Neural cell (in vitro differentiated cells): ENCODE measurements at regions not wholly inside any gene's neighbourhood (a gene's known extent, or its start where the extent isn't known, plus 50 kb on each side); places are given as distances from the start of the nearest gene placed in this dataset.

Experiments used
- H2AFZ ChIP-seq: fragments of 200-600, 300-800 bp; sonication (generic), shearing (Covaris generic); 2 replicates; pipeline ENCODE4 v1.6.0; 2014; ENCODE audit warnings: low read depth, mild to moderate bottlenecking, antibody characterized with exemption, low read length, moderate library complexity
- H3F3A ChIP-seq: fragments of 200-600 bp; shearing (Covaris generic); 2 replicates; pipeline ENCODE4 v1.6.1; 2016; ENCODE audit warnings: mild to moderate bottlenecking, moderate library complexity, mixed read lengths, antibody characterized with exemption, low read length; ENCODE audit not compliant: insufficient read depth, poor library complexity, severe bottlenecking
- H3K27ac ChIP-seq: fragments of 200-600, 300-800 bp; sonication (generic), shearing (Covaris generic); 2 replicates; pipeline ENCODE4 v1.5.1; 2014; ENCODE audit warnings: mild to moderate bottlenecking, low read length, moderate library complexity
- H3K27me3 ChIP-seq: fragments of 300-800, 200-600 bp; sonication (generic), shearing (Covaris generic); 2 replicates; pipeline ENCODE4 v1.6.0; 2014; ENCODE audit warnings: mild to moderate bottlenecking, low read depth, low read length, moderate library complexity; ENCODE audit not compliant: insufficient read depth
- H3K36me3 ChIP-seq: fragments of 300-800, 200-600 bp; sonication (generic), shearing (Covaris generic); 2 replicates; pipeline ENCODE4 v1.5.1; 2014; ENCODE audit warnings: mild to moderate bottlenecking, antibody characterized with exemption, low read length, moderate library complexity; ENCODE audit not compliant: insufficient read depth
- H3K4me2 ChIP-seq: fragments of 300-800, 200-600 bp; sonication (generic), shearing (Covaris generic); 2 replicates; pipeline ENCODE4 v1.6.0; 2014; ENCODE audit warnings: mild to moderate bottlenecking, low read length
- H3K4me3 ChIP-seq: fragments of 300-800, 200-600 bp; sonication (generic), shearing (Covaris generic); 2 replicates; pipeline ENCODE4 v1.5.1; 2014; ENCODE audit warnings: mild to moderate bottlenecking, low read length, moderate library complexity
- H3K79me2 ChIP-seq: fragments of 200-600 bp; shearing (Covaris generic); replicated peaks from 2 replicates; pipeline ENCODE4 v1.6.0; 2014; ENCODE audit warnings: mild to moderate bottlenecking, low read length, moderate library complexity; ENCODE audit not compliant: insufficient read depth
- H3K9ac ChIP-seq: fragments of 300-800, 200-600 bp; sonication (generic), shearing (Covaris generic); 2 replicates; pipeline ENCODE4 v1.6.1; 2016; ENCODE audit warnings: mild to moderate bottlenecking, low read length, mixed read lengths
- H3K9me2 ChIP-seq: fragments of 200-600 bp; shearing (Covaris generic); 2 replicates; pipeline ENCODE4 v1.6.1; 2016; ENCODE audit warnings: mild to moderate bottlenecking, low read length, mixed read lengths; ENCODE audit not compliant: insufficient read depth
- H3K9me3 ChIP-seq: fragments of 200-600, 300-800 bp; sonication (generic), shearing (Covaris generic); 2 replicates; pipeline ENCODE4 v1.6.1; 2016; ENCODE audit warnings: mild to moderate bottlenecking, mixed run types, low read length, moderate library complexity, mixed read lengths
- H4K20me1 ChIP-seq: fragments of 200-600 bp; shearing (Covaris generic); 2 replicates; pipeline ENCODE4 v1.6.1; 2016; ENCODE audit warnings: mild to moderate bottlenecking, mixed run types; ENCODE audit not compliant: insufficient read depth
- EP300 ChIP-seq: fragments of 450-650 bp; conservative IDR thresholded peaks from 2 replicates; pipeline ENCODE4 v1.6.1; 2014; ENCODE audit warnings: antibody characterized with exemption, mild to moderate bottlenecking, moderate library complexity; ENCODE audit not compliant: poor library complexity, severe bottlenecking
- EZH2 ChIP-seq: fragments of 200-600, 300-800 bp; shearing (Covaris generic), sonication (generic); IDR thresholded peaks from 2 replicates; pipeline ENCODE4 v1.6.1; 2014; ENCODE audit warnings: antibody characterized with exemption, low read length, borderline replicate concordance, mild to moderate bottlenecking; ENCODE audit not compliant: insufficient read depth, poor library complexity, severe bottlenecking
- MXI1 ChIP-seq: fragments of 450-650 bp; conservative IDR thresholded peaks from 2 replicates; pipeline ENCODE4 v1.6.1; 2014; ENCODE audit warnings: antibody characterized with exemption, mild to moderate bottlenecking; ENCODE audit not compliant: poor library complexity, severe bottlenecking
- POLR2AphosphoS5 ChIP-seq: IDR thresholded peaks from 2 replicates; pipeline ENCODE4 v1.6.1; 2012
- RAD21 ChIP-seq: fragments of 450-650 bp; conservative IDR thresholded peaks from 2 replicates; pipeline ENCODE4 v1.6.1; 2014; ENCODE audit warnings: antibody characterized with exemption, mild to moderate bottlenecking, moderate library complexity
- REST ChIP-seq: IDR thresholded peaks from 2 replicates; pipeline ENCODE4 v1.6.1; 2012; ENCODE audit warnings: borderline replicate concordance
- SMC3 ChIP-seq: fragments of 450-650 bp; conservative IDR thresholded peaks from 2 replicates; pipeline ENCODE4 v1.6.1; 2014; ENCODE audit warnings: antibody characterized with exemption, mild to moderate bottlenecking, moderate library complexity; ENCODE audit not compliant: poor library complexity
- TAF1 ChIP-seq: IDR thresholded peaks from 2 replicates; pipeline ENCODE4 v1.6.1; 2012; ENCODE audit warnings: low read depth
- TF ChIP-seq, protein P1 (sequence below): fragments of 450-650 bp; IDR thresholded peaks from 2 replicates; pipeline ENCODE4 v1.5.1; 2014; ENCODE audit warnings: antibody characterized with exemption, mild to moderate bottlenecking, moderate library complexity; ENCODE audit not compliant: poor library complexity, severe bottlenecking

GRCh38 chr15:37860896-37861295, 73.5 kb upstream of the TMCO5A start:
- no peaks in the 10 kb centered on the region for H3K36me3 ChIP-seq
- no peak overlapping the region for H3K9ac ChIP-seq
- no peaks in the 10 kb centered on the region for H3K9me2 ChIP-seq
- TF ChIP-seq, protein P1, sequence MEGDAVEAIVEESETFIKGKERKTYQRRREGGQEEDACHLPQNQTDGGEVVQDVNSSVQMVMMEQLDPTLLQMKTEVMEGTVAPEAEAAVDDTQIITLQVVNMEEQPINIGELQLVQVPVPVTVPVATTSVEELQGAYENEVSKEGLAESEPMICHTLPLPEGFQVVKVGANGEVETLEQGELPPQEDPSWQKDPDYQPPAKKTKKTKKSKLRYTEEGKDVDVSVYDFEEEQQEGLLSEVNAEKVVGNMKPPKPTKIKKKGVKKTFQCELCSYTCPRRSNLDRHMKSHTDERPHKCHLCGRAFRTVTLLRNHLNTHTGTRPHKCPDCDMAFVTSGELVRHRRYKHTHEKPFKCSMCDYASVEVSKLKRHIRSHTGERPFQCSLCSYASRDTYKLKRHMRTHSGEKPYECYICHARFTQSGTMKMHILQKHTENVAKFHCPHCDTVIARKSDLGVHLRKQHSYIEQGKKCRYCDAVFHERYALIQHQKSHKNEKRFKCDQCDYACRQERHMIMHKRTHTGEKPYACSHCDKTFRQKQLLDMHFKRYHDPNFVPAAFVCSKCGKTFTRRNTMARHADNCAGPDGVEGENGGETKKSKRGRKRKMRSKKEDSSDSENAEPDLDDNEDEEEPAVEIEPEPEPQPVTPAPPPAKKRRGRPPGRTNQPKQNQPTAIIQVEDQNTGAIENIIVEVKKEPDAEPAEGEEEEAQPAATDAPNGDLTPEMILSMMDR = no peak
- TF ChIP-seq MXI1 = no peak
- no peak for TF ChIP-seq POLR2AphosphoS5
- no peak for TF ChIP-seq TAF1
- TF ChIP-seq EP300 = no peak
- no peak for TF ChIP-seq EZH2
- no peak for TF ChIP-seq RAD21
- no peak for TF ChIP-seq REST
- TF ChIP-seq SMC3 = no peak
- no peaks in the 10 kb centered on the region for H3K9me3 ChIP-seq
- no peak overlapping the region for H3K4me2 ChIP-seq
- no peaks in the 10 kb centered on the region for H3K79me2 ChIP-seq
- H4K20me1 ChIP-seq = no peaks in the 10 kb centered on the region
- no peak overlapping the region for H3K27ac ChIP-seq
- H3K27me3 ChIP-seq = no peaks in the 10 kb centered on the region
- H2AFZ ChIP-seq = no peak overlapping the region
- H3F3A ChIP-seq = no peaks in the 10 kb centered on the region
- H3K4me3 ChIP-seq = no peak overlapping the region

DNA sequence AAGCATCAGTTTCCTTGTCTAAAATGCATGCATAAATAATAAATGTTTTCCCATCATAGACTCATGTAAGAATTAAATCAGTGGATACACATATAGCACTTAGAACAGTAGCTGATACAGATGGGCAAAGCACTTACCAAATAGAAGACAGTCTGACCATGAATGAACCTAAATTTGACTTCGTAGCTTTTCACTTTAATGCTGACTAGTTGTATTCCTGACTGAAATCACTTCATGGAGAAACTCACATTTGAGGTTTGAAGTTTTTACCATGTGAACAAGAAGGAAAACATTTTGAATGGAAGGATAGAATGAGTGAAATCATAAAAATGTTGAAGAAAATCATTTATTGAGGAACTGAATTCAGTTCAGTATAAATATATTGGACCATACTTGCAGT, 68.8 kb upstream of the TMCO5A start:
- no peak overlapping the region for H3K4me3 ChIP-seq
- H3K36me3 ChIP-seq = no peaks in the 10 kb centered on the region
- no peak overlapping the region for H3K27ac ChIP-seq
- no peaks in the 10 kb centered on the region for H3K27me3 ChIP-seq
- TF ChIP-seq EP300 = no peak
- no peak for TF ChIP-seq SMC3
- TF ChIP-seq TAF1 = no peak
- TF ChIP-seq EZH2 = no peak
- TF ChIP-seq, protein P1 = no peak
- TF ChIP-seq REST = no peak
- TF ChIP-seq MXI1 = no peak
- no peak for TF ChIP-seq RAD21
- TF ChIP-seq POLR2AphosphoS5 = no peak
- no peak overlapping the region for H3K9ac ChIP-seq
- no peaks in the 10 kb centered on the region for H3F3A ChIP-seq
- no peaks in the 10 kb centered on the region for H4K20me1 ChIP-seq
- no peaks in the 10 kb centered on the region for H3K79me2 ChIP-seq
- H3K4me2 ChIP-seq = no peak overlapping the region
- no peaks in the 10 kb centered on the region for H3K9me3 ChIP-seq
- no peak overlapping the region for H2AFZ ChIP-seq
- H3K9me2 ChIP-seq = no peaks in the 10 kb centered on the region
